ENCODE measurements at regions not wholly inside any gene's neighbourhood (a gene's known extent, or its start where the extent isn't known, plus 50 kb on each side); places are given as distances from the start of the nearest gene placed in this dataset.

DNA sequence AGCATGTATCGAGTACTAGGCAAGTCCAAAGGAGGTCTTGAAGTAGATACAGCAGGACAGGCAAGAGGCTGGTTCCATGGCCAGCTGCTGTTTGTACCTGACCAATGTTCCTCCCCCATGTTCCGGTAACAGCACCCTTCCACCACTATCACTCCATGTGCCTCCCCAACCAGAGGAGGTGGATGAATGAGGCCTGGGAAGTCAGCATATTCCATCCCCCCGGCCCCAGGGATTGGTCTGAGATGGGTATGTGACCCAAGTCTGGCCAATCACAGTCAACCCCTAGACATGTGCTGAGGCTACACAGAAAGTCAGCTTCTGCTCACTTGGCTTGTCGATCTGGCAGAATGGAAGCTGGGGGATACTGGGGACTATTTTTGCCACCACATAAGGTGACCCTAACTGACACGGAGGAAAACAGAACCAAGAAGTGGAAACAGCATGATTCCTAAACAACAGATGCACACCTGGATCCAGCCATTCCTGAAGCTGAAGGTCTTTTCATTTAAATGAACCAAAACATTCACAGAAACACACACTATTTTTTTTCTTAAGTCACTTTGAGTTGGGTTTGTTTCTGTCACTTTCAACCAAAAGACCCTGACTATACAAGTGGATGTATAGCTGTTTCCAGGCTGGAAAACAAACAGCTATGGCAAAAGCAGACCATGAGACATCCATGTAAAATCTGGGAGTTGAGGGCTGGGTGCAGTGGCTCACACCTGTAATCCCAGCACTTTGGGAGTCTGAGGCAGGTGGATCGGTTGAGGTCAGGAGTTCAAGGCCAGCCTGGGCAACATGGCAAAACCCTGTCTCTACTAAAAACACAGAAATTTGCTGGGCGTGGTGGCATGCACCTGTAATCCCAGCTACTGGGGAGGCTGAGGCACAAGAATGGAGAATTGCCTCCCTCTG is 70.4 kb upstream of the PTPN1 start:
- TF ChIP-seq, protein P1, sequence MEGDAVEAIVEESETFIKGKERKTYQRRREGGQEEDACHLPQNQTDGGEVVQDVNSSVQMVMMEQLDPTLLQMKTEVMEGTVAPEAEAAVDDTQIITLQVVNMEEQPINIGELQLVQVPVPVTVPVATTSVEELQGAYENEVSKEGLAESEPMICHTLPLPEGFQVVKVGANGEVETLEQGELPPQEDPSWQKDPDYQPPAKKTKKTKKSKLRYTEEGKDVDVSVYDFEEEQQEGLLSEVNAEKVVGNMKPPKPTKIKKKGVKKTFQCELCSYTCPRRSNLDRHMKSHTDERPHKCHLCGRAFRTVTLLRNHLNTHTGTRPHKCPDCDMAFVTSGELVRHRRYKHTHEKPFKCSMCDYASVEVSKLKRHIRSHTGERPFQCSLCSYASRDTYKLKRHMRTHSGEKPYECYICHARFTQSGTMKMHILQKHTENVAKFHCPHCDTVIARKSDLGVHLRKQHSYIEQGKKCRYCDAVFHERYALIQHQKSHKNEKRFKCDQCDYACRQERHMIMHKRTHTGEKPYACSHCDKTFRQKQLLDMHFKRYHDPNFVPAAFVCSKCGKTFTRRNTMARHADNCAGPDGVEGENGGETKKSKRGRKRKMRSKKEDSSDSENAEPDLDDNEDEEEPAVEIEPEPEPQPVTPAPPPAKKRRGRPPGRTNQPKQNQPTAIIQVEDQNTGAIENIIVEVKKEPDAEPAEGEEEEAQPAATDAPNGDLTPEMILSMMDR (conservative IDR thresholded peaks at IDR 0.05), result no peak
- TF ChIP-seq EZH2 (IDR thresholded peaks at IDR 0.05; ENCODE audit: low read depth), result no peak

Data from PC-9 (cell line).